Osteoblast (primary cell): ENCODE measurements at regions not wholly inside any gene's neighbourhood (a gene's known extent, or its start where the extent isn't known, plus 50 kb on each side); places are given as distances from the start of the nearest gene placed in this dataset.
A peak's percentile ranks its signal among the peaks of the same experiment; 100 is the strongest.

Experiments used
- DNase-seq: peaks from one replicate; pipeline ENCODE4 v3.0.0; 2011; ENCODE audit warnings: low spot score, mixed read lengths; ENCODE audit not compliant: insufficient read length; ENCODE audit errors: missing footprints
- H2AFZ ChIP-seq: 2 replicates; pipeline ENCODE4 v1.6.0; 2011; ENCODE audit warnings: mild to moderate bottlenecking, low read length
- H3K27ac ChIP-seq: 2 replicates; pipeline ENCODE4 v1.5.1; 2011; ENCODE audit warnings: mild to moderate bottlenecking, low read depth, low read length, moderate library complexity
- H3K27me3 ChIP-seq: 2 replicates; pipeline ENCODE4 v1.6.0; 2012; ENCODE audit warnings: mild to moderate bottlenecking, control low read depth, inconsistent platforms, low read length, moderate library complexity; ENCODE audit not compliant: insufficient read depth
- H3K36me3 ChIP-seq: 2 replicates; pipeline ENCODE4 v1.5.1; 2011; ENCODE audit warnings: mild to moderate bottlenecking, low read length, control low read depth, moderate library complexity; ENCODE audit not compliant: insufficient read depth
- H3K4me1 ChIP-seq: 2 replicates; pipeline ENCODE4 v1.5.1; 2011; ENCODE audit warnings: mild to moderate bottlenecking, low read length, control low read depth, moderate library complexity; ENCODE audit not compliant: insufficient read depth
- H3K4me2 ChIP-seq: 2 replicates; pipeline ENCODE4 v1.6.0; 2011; ENCODE audit warnings: mild to moderate bottlenecking, low read length; ENCODE audit not compliant: insufficient read depth
- H3K4me3 ChIP-seq: fragments of 200-600 bp; sonication (generic); 3 replicates; pipeline ENCODE4 v1.5.1; 2012; ENCODE audit warnings: mild to moderate bottlenecking, low read length, inconsistent platforms; ENCODE audit not compliant: insufficient read depth
- H3K79me2 ChIP-seq: 2 replicates; pipeline ENCODE4 v1.6.0; 2012; ENCODE audit warnings: mild to moderate bottlenecking, low read length, control low read depth, inconsistent platforms; ENCODE audit not compliant: insufficient read depth
- H3K9me3 ChIP-seq: 2 replicates; pipeline ENCODE4 v1.5.1; 2011; ENCODE audit warnings: low read depth, low read length, control low read depth
- H4K20me1 ChIP-seq: 2 replicates; pipeline ENCODE4 v1.6.0; 2012; ENCODE audit warnings: mild to moderate bottlenecking, low read length, control low read depth; ENCODE audit not compliant: insufficient read depth
- CTCF ChIP-seq: IDR thresholded peaks from 2 replicates; pipeline ENCODE4 v1.5.1; 2011; ENCODE audit warnings: mild to moderate bottlenecking, low read depth, low read length, moderate library complexity; ENCODE audit errors: extremely low read depth

GRCh38 chr17:13395346-13395745 is 206.4 kb downstream of the HS3ST3A1 start:
- DNase-seq, result no peak
- no peaks in the 10 kb centered on the region for H3K79me2 ChIP-seq
- H3K36me3 ChIP-seq, result no peaks in the 10 kb centered on the region
- H3K4me3 ChIP-seq, result no peak overlapping the region
- no peaks in the 10 kb centered on the region for H3K9me3 ChIP-seq
- H3K27me3 ChIP-seq, result no peaks in the 10 kb centered on the region
- H2AFZ ChIP-seq, result no peak overlapping the region
- no peak for TF ChIP-seq CTCF
- peak overlapping the region; percentile 89 for H3K27ac ChIP-seq
- peaks cover 13% of the 10 kb centered on the region for H3K4me1 ChIP-seq
- H3K4me2 ChIP-seq, result no peak overlapping the region
- H4K20me1 ChIP-seq, result no peaks in the 10 kb centered on the region

GRCh38 chr17:13393841-13394710 is 207.7 kb downstream of the HS3ST3A1 start:
- no peaks in the 10 kb centered on the region for H3K79me2 ChIP-seq
- H3K9me3 ChIP-seq, result no peaks in the 10 kb centered on the region
- TF ChIP-seq CTCF, result no peak
- H3K27me3 ChIP-seq, result no peaks in the 10 kb centered on the region
- H2AFZ ChIP-seq, result peak overlapping the region; percentile 52
- peak; percentile 83 for DNase-seq
- no peaks in the 10 kb centered on the region for H3K36me3 ChIP-seq
- no peak overlapping the region for H3K4me3 ChIP-seq
- H3K27ac ChIP-seq, result peak overlapping the region; percentile 89
- H3K4me1 ChIP-seq, result peaks cover 13% of the 10 kb centered on the region
- no peaks in the 10 kb centered on the region for H4K20me1 ChIP-seq
- peak overlapping the region; percentile 51 for H3K4me2 ChIP-seq

- DNase-seq, result no peak
- Histone ChIP-seq H3K9me3 (no peaks in the 10 kb centered on the region), H2AFZ (no peak overlapping the region), H3K27me3 (no peaks in the 10 kb centered on the region), H4K20me1 (no peaks in the 10 kb centered on the region), H3K36me3 (no peaks in the 10 kb centered on the region), H3K4me3 (no peak overlapping the region), H3K4me1 (peaks cover 5% of the 10 kb centered on the region), H3K27ac (no peak overlapping the region), H3K4me2 (no peak overlapping the region), H3K79me2 (no peaks in the 10 kb centered on the region)
- no peak for TF ChIP-seq CTCF
Observed at GRCh38 chr17:13387952-13388351, 213.8 kb downstream of the HS3ST3A1 start.

- no peak for DNase-seq
- H3K9me3 ChIP-seq, result no peaks in the 10 kb centered on the region
- no peak overlapping the region for H3K4me3 ChIP-seq
- no peak overlapping the region for H3K27ac ChIP-seq
- H3K27me3 ChIP-seq, result no peaks in the 10 kb centered on the region
- peaks cover 5% of the 10 kb centered on the region for H3K4me1 ChIP-seq
- H2AFZ ChIP-seq, result no peak overlapping the region
- H3K36me3 ChIP-seq, result no peaks in the 10 kb centered on the region
- H4K20me1 ChIP-seq, result no peaks in the 10 kb centered on the region
- H3K79me2 ChIP-seq, result no peaks in the 10 kb centered on the region
- TF ChIP-seq CTCF, result no peak
- H3K4me2 ChIP-seq, result no peak overlapping the region
Observed at GRCh38 chr17:13387236-13387635, 214.5 kb downstream of the HS3ST3A1 start.
